HG03521 (cell line): ENCODE measurements at regions not wholly inside any gene's neighbourhood (a gene's known extent, or its start where the extent isn't known, plus 50 kb on each side); places are given as distances from the start of the nearest gene placed in this dataset.
"Not testable (repeated sequence)": the region's sequence is repeated elsewhere in the genome, so short reads cannot be mapped to it uniquely, and the experiment has no call there.

ENCODE experiments used
- ATAC-seq: cut with Tn5 transposase; IDR thresholded peaks from one replicate; pipeline ENCODE4 v1.9.1; 2021; ENCODE audit warnings: mild to moderate bottlenecking, moderate library complexity; ENCODE audit not compliant: unreplicated experiment

- no peak for ATAC-seq
These were observed 87.7 kb downstream of the DCK start for GRCh38 chr4:71081192-71081591.

- ATAC-seq: no peak
These were observed 100.3 kb downstream of the DCK start for GRCh38 chr4:71093745-71094144.

- ATAC-seq: no peak
These were observed 100.8 kb downstream of the DCK start for GRCh38 chr4:71094201-71094600.

- no peak for ATAC-seq
These were observed 101.7 kb downstream of the DCK start for GRCh38 chr4:71095141-71095540.

- ATAC-seq: no peak
These were observed 102.1 kb downstream of the DCK start for GRCh38 chr4:71095545-71095944.

GRCh38 chr4:71107726-71108125, 114.3 kb downstream of the DCK start:
- ATAC-seq: no peak

- no peak for ATAC-seq
These were observed 117.0 kb downstream of the DCK start for GRCh38 chr4:71110499-71110898.

- not testable (repeated sequence) for ATAC-seq
These were observed 117.7 kb downstream of the DCK start for GRCh38 chr4:71111133-71111532.

GRCh38 chr4:71113294-71113693, 119.8 kb downstream of the DCK start:
- no peak for ATAC-seq

- ATAC-seq: no peak
These were observed 127.5 kb downstream of the DCK start for GRCh38 chr4:71120831-71121524.

- no peak for ATAC-seq
These were observed 130.5 kb downstream of the DCK start for GRCh38 chr4:71123951-71124350.

GRCh38 chr4:71125137-71125536, 131.7 kb downstream of the DCK start:
- no peak for ATAC-seq

- ATAC-seq: no peak
These were observed 133.3 kb downstream of the DCK start for GRCh38 chr4:71126719-71127118.

GRCh38 chr4:71130827-71131603, 137.6 kb downstream of the DCK start:
- ATAC-seq: no peak

- no peak for ATAC-seq
These were observed 139.0 kb downstream of the DCK start for GRCh38 chr4:71132486-71132885.

- no peak for ATAC-seq
These were observed 140.0 kb downstream of the DCK start for GRCh38 chr4:71133491-71133890.

- no peak for ATAC-seq
These were observed 142.6 kb downstream of the DCK start for GRCh38 chr4:71136071-71136470.

GRCh38 chr4:71138007-71138615, 144.7 kb downstream of the DCK start:
- ATAC-seq: no peak

- ATAC-seq: no peak
These were observed 147.1 kb downstream of the DCK start for GRCh38 chr4:71140563-71140962.

GRCh38 chr4:71141125-71141524, 147.7 kb downstream of the DCK start:
- no peak for ATAC-seq

- ATAC-seq: no peak
These were observed 153.8 kb downstream of the DCK start for GRCh38 chr4:71147261-71147660.

GRCh38 chr4:71148545-71148944, 155.1 kb downstream of the DCK start:
- ATAC-seq: no peak
